LNCAP (cell line): ENCODE measurements at regions not wholly inside any gene's neighbourhood (a gene's known extent, or its start where the extent isn't known, plus 50 kb on each side); places are given as distances from the start of the nearest gene placed in this dataset.

ENCODE experiments used
- TF ChIP-seq, protein P1 (sequence below): fragments of 450-650 bp; IDR thresholded peaks from 2 replicates; pipeline ENCODE4 v1.5.1; 2017; ENCODE audit warnings: mild to moderate bottlenecking

DNA sequence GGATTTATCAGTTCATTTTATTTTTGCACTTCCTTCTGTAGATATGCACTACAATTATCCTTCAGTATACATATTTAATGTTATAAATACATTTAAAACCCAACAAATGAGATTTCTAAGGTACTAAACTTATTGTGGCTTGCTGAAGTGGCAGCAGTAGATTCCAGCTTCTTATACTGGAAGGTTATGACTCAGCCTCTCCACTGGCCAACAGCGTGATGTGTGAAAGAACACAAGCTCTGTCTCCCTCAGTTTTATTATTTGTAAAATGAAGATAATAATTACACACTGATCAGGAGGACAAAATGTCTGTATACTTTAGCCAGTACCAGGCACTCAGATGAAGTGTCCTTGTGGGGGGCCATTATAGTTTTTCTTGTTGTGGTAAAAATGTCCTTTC lies 1147.1 kb downstream of the CNTNAP5 start:
- TF ChIP-seq, protein P1, sequence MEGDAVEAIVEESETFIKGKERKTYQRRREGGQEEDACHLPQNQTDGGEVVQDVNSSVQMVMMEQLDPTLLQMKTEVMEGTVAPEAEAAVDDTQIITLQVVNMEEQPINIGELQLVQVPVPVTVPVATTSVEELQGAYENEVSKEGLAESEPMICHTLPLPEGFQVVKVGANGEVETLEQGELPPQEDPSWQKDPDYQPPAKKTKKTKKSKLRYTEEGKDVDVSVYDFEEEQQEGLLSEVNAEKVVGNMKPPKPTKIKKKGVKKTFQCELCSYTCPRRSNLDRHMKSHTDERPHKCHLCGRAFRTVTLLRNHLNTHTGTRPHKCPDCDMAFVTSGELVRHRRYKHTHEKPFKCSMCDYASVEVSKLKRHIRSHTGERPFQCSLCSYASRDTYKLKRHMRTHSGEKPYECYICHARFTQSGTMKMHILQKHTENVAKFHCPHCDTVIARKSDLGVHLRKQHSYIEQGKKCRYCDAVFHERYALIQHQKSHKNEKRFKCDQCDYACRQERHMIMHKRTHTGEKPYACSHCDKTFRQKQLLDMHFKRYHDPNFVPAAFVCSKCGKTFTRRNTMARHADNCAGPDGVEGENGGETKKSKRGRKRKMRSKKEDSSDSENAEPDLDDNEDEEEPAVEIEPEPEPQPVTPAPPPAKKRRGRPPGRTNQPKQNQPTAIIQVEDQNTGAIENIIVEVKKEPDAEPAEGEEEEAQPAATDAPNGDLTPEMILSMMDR = no peak

DNA sequence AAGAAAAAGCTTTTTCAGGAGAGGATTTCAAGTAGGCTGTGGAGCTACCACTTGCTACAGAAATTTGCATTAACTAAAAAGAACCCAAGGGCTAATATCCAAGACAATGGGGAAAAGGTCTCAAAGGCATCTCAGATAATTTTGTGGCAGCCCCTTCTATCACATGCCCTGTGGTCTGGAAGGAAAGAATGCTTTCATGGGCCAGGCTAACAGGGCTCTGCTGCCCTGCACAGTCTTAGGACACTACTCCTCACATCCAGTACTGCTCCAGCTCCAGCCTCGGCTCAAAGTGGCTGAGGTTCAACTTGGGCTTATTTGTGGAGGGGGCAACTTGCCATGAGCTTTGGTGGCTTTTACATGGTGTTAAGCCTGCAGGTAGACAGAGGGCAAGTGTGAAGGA lies 1150.3 kb downstream of the CNTNAP5 start:
- TF ChIP-seq, protein P1 = no peak

DNA sequence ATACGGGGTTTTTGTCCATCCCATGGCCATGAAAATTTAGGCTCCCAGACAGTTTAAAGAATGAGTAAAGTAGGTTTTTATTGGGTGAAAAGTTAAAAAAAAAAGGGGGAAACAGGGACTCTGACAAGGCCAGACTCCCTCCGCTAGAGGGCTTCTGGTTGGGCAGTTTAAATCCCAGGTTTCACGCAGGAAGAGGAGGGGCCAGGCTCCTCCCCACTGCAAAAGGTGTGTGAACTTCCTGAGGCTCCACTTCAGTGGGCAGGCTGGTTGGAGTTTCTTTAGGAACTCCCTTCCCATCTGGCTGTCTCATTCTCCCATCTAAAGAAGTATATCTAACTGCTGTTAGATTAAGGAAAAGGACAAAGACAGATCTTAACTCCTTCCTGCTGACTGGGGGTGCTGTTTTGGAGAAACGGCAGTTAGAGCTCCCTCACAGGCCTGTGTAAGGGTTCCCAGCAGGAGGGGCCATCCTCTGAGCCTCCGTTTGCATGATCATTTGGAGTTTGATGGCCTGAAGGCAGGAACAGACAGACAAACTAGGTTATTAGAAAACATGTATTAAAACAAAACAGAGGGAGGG lies 1160.7 kb downstream of the CNTNAP5 start:
- TF ChIP-seq, protein P1 = no peak

DNA sequence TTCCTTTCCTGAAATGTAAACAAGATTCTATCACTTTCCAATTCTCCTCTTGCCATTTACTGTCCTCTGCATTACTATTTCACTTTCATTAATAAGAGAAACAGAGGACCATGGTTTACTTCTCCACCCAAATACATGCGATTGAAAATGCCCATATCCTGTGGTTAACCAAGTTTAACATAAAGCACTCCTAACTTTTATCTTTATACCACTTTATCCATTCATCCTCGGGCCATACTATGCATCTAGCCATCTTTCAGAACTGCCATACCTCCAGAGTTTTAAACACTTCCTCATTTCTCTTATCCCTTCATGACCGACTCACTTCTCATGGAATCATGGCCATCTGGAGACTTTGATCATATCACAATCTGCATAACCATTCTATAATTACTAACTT lies 1182.3 kb downstream of the CNTNAP5 start:
- TF ChIP-seq, protein P1 = no peak

DNA sequence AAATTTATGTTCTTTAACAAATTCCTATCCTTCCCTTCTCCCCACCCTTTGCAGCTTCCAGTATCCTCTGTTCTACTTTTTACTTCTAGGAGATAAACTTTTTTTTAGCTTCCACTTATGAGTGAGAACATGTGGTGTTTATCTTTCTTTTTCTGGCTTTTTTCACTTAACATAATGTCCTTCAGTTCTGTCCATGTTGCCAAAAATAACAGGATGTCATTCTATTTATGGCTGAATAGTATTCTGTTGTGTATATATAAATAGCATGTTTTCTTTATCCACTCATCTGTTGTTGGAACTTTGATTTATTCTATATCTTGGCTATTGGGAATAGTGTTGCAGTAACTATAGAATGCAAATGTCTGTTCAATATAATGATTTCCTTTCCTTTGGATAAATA lies 1191.2 kb downstream of the CNTNAP5 start:
- TF ChIP-seq, protein P1 = no peak

DNA sequence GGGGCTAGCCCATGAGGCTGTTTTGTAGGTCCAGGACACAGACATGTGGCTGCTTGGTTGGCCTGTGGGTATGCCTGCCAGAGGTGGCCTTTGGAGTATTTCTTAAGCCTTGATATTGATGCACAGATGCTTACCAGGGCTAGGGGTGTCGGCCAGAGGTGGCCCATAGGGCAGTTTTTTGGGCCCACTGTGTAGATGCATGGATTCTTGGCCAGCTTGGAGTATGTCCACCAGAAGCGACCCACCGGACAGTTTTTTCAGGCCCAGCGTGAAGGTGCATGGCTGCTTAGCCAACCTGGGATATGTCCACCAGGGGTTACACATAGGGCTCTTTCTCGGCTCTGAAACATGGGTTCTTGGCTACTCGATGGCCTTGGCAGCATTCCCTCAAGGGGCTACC lies 1199.1 kb downstream of the CNTNAP5 start:
- TF ChIP-seq, protein P1 = no peak

DNA sequence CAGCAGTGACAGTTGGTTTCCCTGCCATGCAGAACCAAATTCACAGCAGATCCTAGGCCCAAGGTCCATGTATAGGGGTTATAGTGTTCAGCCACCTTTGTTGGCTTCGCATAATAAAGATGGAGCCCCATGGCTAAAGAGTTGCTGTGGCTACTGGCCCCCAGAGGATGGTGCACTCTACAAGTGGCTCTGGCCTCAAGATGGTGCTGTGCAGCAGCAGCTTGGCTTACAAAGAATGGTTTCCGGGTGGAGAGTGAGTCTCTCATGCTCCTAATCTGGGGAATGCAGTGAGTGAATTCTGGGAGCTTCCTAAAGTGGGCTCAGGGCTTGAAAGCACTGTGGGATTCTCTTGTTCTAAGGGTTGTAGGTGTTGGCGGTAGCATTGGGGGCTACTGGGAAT lies 1199.7 kb downstream of the CNTNAP5 start:
- TF ChIP-seq, protein P1 = no peak

DNA sequence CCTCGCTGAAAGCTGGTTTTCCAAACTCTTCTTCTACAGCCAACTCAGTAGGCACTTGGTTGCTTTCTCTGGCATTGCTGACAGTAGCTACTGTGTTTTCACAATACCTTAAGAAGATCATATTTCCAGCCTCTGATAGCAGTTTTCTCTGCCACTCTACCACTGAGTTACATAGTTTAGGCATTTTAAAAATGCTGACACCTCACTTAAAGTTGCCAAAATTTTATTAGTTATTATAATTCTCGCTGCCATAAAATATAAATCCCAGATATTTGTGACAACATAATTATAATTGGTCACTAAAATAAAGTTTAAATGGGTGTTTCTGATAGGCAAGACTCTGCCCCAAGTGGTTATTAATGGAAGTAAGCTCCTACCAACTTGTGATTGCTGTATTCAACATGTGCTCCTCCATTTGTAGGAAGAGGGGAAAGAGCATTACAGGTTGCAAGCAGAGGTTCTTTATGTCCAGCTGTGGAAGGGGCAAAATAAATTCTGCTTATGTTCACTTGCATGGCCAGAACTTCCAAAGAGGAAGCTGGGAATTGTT lies 1202.8 kb downstream of the CNTNAP5 start:
- TF ChIP-seq, protein P1 = 0 out of 2 replicates have a peak, but pooled peaks have one; percentile 10
